Testis (tissue), 2 donors: ENCODE measurements at regions not wholly inside any gene's neighbourhood (a gene's known extent, or its start where the extent isn't known, plus 50 kb on each side); places are given as distances from the start of the nearest gene placed in this dataset.

Experiments used
- POLR2A ChIP-seq: fragments of 450-650 bp; IDR thresholded peaks from one replicate; pipeline ENCODE4 v1.6.1; 2017; ENCODE audit warnings: antibody characterized with exemption, mild to moderate bottlenecking, moderate library complexity
- TF ChIP-seq, protein P1 (sequence below), 3 experiments: fragments of 450-650 bp in 2 of 3; fragments of 200-600 bp in 1 of 3; sonication (generic) in 1 of 3; IDR thresholded peaks; one replicate each; pipeline ENCODE4 v1.5.1; 2016 to 2019; ENCODE audit warnings: antibody characterized with exemption in 3 of 3, mild to moderate bottlenecking in 2 of 3, moderate library complexity in 1 of 3

GRCh38 chr16:7765079-7765550, 432.5 kb downstream of the RBFOX1 start:
- TF ChIP-seq POLR2A = no peak
- TF ChIP-seq, protein P1, sequence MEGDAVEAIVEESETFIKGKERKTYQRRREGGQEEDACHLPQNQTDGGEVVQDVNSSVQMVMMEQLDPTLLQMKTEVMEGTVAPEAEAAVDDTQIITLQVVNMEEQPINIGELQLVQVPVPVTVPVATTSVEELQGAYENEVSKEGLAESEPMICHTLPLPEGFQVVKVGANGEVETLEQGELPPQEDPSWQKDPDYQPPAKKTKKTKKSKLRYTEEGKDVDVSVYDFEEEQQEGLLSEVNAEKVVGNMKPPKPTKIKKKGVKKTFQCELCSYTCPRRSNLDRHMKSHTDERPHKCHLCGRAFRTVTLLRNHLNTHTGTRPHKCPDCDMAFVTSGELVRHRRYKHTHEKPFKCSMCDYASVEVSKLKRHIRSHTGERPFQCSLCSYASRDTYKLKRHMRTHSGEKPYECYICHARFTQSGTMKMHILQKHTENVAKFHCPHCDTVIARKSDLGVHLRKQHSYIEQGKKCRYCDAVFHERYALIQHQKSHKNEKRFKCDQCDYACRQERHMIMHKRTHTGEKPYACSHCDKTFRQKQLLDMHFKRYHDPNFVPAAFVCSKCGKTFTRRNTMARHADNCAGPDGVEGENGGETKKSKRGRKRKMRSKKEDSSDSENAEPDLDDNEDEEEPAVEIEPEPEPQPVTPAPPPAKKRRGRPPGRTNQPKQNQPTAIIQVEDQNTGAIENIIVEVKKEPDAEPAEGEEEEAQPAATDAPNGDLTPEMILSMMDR (IDR thresholded peaks at IDR 0.05) = no peak
